ENCODE measurements at regions not wholly inside any gene's neighbourhood (a gene's known extent, or its start where the extent isn't known, plus 50 kb on each side); places are given as distances from the start of the nearest gene placed in this dataset.

GRCh38 chr7:115218076-115218475 is 296.2 kb downstream of the MDFIC start:
- TF ChIP-seq CTCF (IDR thresholded peaks at IDR 0.05) (no peak), POLR2A (IDR thresholded peaks at IDR 0.05) (no peak)

Data from esophagus squamous epithelium (tissue), 4 donors.